ENCODE measurements at regions not wholly inside any gene's neighbourhood (a gene's known extent, or its start where the extent isn't known, plus 50 kb on each side); places are given as distances from the start of the nearest gene placed in this dataset.

- TF ChIP-seq CTCF (IDR thresholded peaks at IDR 0.05) (no peak), POLR2A (IDR thresholded peaks at IDR 0.05) (no peak)
- H3K4me1 ChIP-seq = no peaks in the 10 kb centered on the region
- no peaks in the 10 kb centered on the region for H3K27me3 ChIP-seq
- no peak for DNase-seq
- WGBS, 2 donors = 75 to 88% methylated on average over 3 of the region's 3 CpGs
- no peak overlapping the region for H3K4me3 ChIP-seq (replicated peaks in 1 of 3)
- H3K27ac ChIP-seq = no peak overlapping the region
- intact Hi-C loops (cut with DNase I) = no loop called here
- no peaks in the 10 kb centered on the region for H3K9me3 ChIP-seq
- no peaks in the 10 kb centered on the region for H3K36me3 ChIP-seq
Measured at GRCh38 chr6:55997223-55997874, 122.0 kb upstream of the BMP5 start.

- H3K9me3 ChIP-seq = no peaks in the 10 kb centered on the region
- no peaks in the 10 kb centered on the region for H3K4me1 ChIP-seq
- no peak for TF ChIP-seq CTCF (IDR thresholded peaks at IDR 0.05)
- H3K27ac ChIP-seq = no peak overlapping the region
- DNase-seq = no peak
- no peaks in the 10 kb centered on the region for H3K36me3 ChIP-seq
- intact Hi-C loops (cut with DNase I) = no loop called here
- H3K27me3 ChIP-seq = no peaks in the 10 kb centered on the region
- H3K4me3 ChIP-seq (replicated peaks in 1 of 3) = no peak overlapping the region
- WGBS, 2 donors = 78 to 80% methylated on average over 3 of the region's 3 CpGs
Measured at GRCh38 chr6:55994531-55994930, 119.1 kb upstream of the BMP5 start.

GRCh38 chr6:55993418-55993817 is 118.0 kb upstream of the BMP5 start:
- TF ChIP-seq CTCF (IDR thresholded peaks at IDR 0.05) = no peak
- TF ChIP-seq POLR2A (IDR thresholded peaks at IDR 0.05) = no peak
- Histone ChIP-seq H3K36me3 (no peaks in the 10 kb centered on the region), H3K4me3 (replicated peaks in 1 of 3) (no peak overlapping the region), H3K27me3 (no peaks in the 10 kb centered on the region), H3K9me3 (no peaks in the 10 kb centered on the region), H3K27ac (no peak overlapping the region), H3K4me1 (no peaks in the 10 kb centered on the region)
- intact Hi-C loops (cut with DNase I) = no loop called here
- 66 to 77% methylated on average over 2 of the region's 2 CpGs for WGBS, 2 donors
- no peak for DNase-seq

GRCh38 chr6:55992546-55992945 is 117.2 kb upstream of the BMP5 start:
- Histone ChIP-seq H3K4me1 (no peaks in the 10 kb centered on the region), H3K27ac (no peak overlapping the region), H3K4me3 (replicated peaks in 1 of 3) (no peak overlapping the region), H3K36me3 (no peaks in the 10 kb centered on the region), H3K27me3 (no peaks in the 10 kb centered on the region), H3K9me3 (no peaks in the 10 kb centered on the region)
- TF ChIP-seq POLR2A (IDR thresholded peaks at IDR 0.05) (no peak), CTCF (IDR thresholded peaks at IDR 0.05) (no peak)
- DNase-seq = no peak
- intact Hi-C loops (cut with DNase I) = no loop called here

GRCh38 chr6:55985309-55985708 is 109.9 kb upstream of the BMP5 start:
- intact Hi-C loops (cut with DNase I) = no loop called here
- no peak for DNase-seq
- H3K27ac ChIP-seq = no peak overlapping the region
- no peaks in the 10 kb centered on the region for H3K27me3 ChIP-seq
- WGBS, 2 donors = 95 to 96% methylated on average over 1 of the region's 1 CpG
- H3K4me3 ChIP-seq (replicated peaks in 1 of 3) = no peak overlapping the region
- H3K9me3 ChIP-seq = no peaks in the 10 kb centered on the region
- H3K4me1 ChIP-seq = no peaks in the 10 kb centered on the region
- TF ChIP-seq CTCF (IDR thresholded peaks at IDR 0.05) = no peak
- TF ChIP-seq POLR2A (IDR thresholded peaks at IDR 0.05) = no peak
- H3K36me3 ChIP-seq = no peaks in the 10 kb centered on the region

Measured in thyroid gland (tissue), 4 donors.